ENCODE measurements at regions not wholly inside any gene's neighbourhood (a gene's known extent, or its start where the extent isn't known, plus 50 kb on each side); places are given as distances from the start of the nearest gene placed in this dataset.
"Not testable (repeated sequence)": the region's sequence is repeated elsewhere in the genome, so short reads cannot be mapped to it uniquely, and the experiment has no call there.

DNA sequence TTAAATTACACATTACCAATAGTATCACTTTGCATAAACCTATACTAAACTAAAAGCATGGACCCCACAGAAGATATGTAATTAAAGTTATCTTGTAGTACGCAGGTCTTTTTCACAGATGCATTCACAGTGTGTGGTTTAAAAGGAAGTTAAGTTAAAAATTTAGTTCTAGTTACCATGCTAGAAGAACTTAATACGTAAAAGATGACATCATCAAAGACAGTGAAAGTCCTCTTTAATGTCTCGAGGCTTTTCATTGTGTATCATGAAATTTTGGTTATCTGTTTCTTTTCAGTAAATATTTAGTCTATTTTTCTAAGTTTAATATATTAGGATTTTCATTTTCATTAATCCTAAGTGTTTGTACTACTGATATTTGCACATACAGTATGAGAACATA lies 934.6 kb upstream of the FOXG1 start:
- H3K27me3 Mint-ChIP-seq; DNase-seq; intact Hi-C loops (cut with DNase I, micrococcal nuclease); ATAC-seq; H3K4me3 Mint-ChIP-seq; POLR2A ChIA-PET; CTCF ChIA-PET; H3K9me3 Mint-ChIP-seq (ENCODE audit: low read depth); H3K4me1 Mint-ChIP-seq; H3K36me3 Mint-ChIP-seq (ENCODE audit: low read depth); H3K27ac Mint-ChIP-seq: not testable (repeated sequence)

DNA sequence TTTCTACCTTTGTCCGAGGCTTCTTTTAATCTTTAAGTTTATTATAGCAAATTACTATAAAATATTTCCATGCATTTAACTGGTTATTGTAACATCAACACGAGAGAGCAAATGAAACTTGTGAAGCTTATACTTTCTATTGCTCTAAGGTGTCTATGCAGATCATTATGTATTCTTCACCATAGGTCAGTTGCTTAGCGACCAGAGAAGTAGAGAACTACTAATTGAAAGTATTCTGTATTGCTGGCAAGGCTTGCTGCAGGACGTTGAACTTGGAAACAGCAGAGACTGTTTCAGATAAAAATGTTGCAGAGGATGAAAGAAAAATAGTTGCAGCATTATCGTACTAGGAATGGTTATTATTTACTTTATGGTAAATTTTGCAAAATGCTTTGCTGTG lies 933.6 kb upstream of the FOXG1 start:
- H3K9me3 Mint-ChIP-seq (ENCODE audit: low read depth); ATAC-seq; H3K27me3 Mint-ChIP-seq; DNase-seq; H3K4me3 Mint-ChIP-seq; CTCF ChIA-PET; H3K27ac Mint-ChIP-seq; intact Hi-C loops (cut with DNase I, micrococcal nuclease); H3K36me3 Mint-ChIP-seq (ENCODE audit: low read depth); POLR2A ChIA-PET; H3K4me1 Mint-ChIP-seq: not testable (repeated sequence)

DNA sequence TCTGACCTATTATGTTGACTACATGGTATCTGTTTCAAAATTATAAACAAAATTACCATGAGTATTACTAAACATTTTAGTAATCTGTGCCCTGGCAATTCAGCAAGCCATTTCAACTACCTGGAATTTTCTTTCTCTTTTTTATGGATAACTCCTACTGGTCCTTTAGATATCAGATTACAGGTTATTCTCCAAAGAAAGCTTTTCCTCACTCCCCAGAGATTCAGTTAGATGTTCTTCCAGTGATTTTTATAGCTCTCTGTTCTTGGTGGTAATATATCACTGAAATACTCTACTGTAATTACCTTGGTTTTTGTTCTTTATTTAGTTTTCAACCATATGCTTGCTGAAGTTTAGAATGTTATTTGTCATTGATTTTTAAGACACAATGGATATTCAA lies 930.2 kb upstream of the FOXG1 start:
- H3K4me1 Mint-ChIP-seq, result no peaks in the 10 kb centered on the region
- intact Hi-C loops (cut with DNase I, micrococcal nuclease), result no loop called here
- no peak for DNase-seq
- H3K27me3 Mint-ChIP-seq, result no peaks in the 10 kb centered on the region
- POLR2A ChIA-PET, result no interaction called here
- H3K4me3 Mint-ChIP-seq, result no peak overlapping the region
- no peak overlapping the region for H3K27ac Mint-ChIP-seq
- peaks cover 5% of the 10 kb centered on the region for H3K9me3 Mint-ChIP-seq (ENCODE audit: low read depth)
- ATAC-seq, result no peak
- H3K36me3 Mint-ChIP-seq (ENCODE audit: low read depth), result no peaks in the 10 kb centered on the region
- CTCF ChIA-PET, result no interaction called here

DNA sequence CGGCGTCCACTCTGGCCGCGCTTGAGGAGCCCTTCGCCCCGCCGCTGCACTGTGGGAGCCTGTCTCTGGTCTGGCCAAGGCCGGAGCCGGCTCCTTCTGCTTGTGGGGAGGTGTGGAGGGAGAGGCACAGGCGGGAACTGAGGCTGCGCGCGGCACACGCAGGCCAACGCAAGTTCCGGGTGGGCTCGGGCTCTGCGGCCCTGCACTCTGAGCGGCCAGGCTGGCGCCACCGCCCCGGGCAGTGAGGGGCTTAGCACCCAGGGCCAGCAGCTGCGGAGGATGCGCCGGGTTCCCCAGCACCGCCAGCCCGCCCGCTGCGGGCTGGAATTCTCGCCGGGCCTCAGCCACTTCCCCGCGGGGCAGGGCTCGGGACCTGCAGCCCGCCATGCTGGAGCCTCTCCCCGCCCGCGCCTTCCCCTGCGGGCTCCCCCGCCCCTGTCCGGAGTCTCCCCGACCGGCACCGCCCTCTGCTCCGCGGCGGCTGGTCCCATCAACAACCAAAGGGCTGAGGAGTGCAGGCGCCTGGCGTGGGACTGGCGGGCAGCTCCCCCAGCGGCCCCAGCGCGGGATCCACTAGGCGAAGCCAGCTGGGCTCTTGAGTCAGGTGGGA lies 921.2 kb upstream of the FOXG1 start:
- no peak for DNase-seq
- Mint-ChIP-seq H3K4me1 (no peaks in the 10 kb centered on the region), H3K27me3 (no peaks in the 10 kb centered on the region), H3K27ac (no peak overlapping the region), H3K9me3 (ENCODE audit: low read depth) (peaks cover 24% of the 10 kb centered on the region), H3K4me3 (no peak overlapping the region), H3K36me3 (ENCODE audit: low read depth) (no peaks in the 10 kb centered on the region)
- ChIA-PET POLR2A (no interaction called here), CTCF (no interaction called here)
- intact Hi-C loops (cut with DNase I, micrococcal nuclease), result no loop called here
- ATAC-seq, result no peak

DNA sequence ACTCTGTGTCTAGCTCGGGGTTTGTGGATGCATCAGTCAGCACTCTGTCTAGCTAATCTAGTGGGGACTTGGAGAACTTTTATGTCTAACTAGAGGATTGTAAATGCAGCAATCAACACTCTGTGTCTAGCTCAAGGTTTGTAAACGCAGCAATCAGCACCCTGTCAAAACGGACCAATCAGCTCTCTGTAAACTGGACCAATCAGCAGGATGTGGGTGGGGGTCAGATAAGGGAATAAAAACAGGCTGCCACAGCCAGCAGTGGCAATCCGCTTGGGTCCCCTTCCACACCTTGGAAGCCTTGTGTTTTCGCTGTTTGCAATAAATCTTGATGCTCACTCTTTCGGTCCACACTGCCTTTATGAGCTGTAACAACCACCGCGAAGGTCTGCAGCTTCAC lies 920.7 kb upstream of the FOXG1 start:
- Mint-ChIP-seq H3K36me3 (ENCODE audit: low read depth) (no peaks in the 10 kb centered on the region), H3K27me3 (no peaks in the 10 kb centered on the region), H3K4me3 (no peak overlapping the region), H3K9me3 (ENCODE audit: low read depth) (peaks cover 26% of the 10 kb centered on the region), H3K27ac (no peak overlapping the region), H3K4me1 (no peaks in the 10 kb centered on the region)
- intact Hi-C loops (cut with DNase I, micrococcal nuclease), result no loop called here
- ATAC-seq, result no peak
- ChIA-PET CTCF (no interaction called here), POLR2A (no interaction called here)
- no peak for DNase-seq

DNA sequence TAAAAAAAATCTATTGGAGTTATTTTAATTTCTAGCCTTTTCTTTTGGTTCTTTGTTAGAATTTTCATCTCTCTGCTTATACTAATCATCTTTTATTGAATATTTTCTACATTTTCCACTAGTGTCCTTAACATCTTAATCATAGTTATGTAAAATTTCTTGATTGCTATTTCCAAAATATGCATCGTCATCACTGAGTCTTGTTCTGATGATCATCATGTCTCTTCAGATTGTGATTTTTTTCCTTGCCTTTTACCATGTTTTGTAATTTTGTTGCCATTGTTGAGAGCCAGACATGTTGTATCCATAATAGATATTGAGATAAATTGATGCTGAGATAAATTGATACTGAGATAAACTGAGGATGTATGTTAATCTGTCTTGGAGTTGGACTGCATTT lies 919.1 kb upstream of the FOXG1 start:
- peaks cover 30% of the 10 kb centered on the region for H3K9me3 Mint-ChIP-seq (ENCODE audit: low read depth)
- H3K4me3 Mint-ChIP-seq; H3K36me3 Mint-ChIP-seq (ENCODE audit: low read depth); DNase-seq; intact Hi-C loops (cut with DNase I, micrococcal nuclease); H3K27ac Mint-ChIP-seq; ATAC-seq; POLR2A ChIA-PET; CTCF ChIA-PET; H3K4me1 Mint-ChIP-seq; H3K27me3 Mint-ChIP-seq: not testable (repeated sequence)

DNA sequence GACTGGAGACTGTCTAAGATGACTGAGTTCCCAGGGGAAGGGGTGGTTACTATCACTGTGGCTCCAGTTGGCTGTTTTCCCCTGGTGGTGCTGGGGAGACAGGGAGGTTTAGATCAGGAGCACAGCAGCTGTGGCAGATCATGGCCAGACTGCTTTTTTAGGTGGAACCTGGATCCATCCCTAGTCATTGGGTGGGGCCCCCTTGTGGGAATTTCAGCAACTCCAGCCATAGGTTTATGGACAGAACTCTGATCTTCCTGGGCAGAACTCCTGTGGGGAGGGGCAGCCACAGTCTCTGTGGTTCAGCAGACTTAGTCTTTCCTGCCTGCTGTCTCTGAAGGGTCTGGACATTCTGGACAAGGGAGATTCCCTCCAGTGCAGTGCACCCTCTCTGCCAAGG lies 917.4 kb upstream of the FOXG1 start:
- DNase-seq; ATAC-seq; intact Hi-C loops (cut with DNase I, micrococcal nuclease); H3K27me3 Mint-ChIP-seq; H3K36me3 Mint-ChIP-seq (ENCODE audit: low read depth); POLR2A ChIA-PET; H3K4me1 Mint-ChIP-seq; CTCF ChIA-PET; H3K4me3 Mint-ChIP-seq; H3K27ac Mint-ChIP-seq: not testable (repeated sequence)
- H3K9me3 Mint-ChIP-seq (ENCODE audit: low read depth), result peaks cover 30% of the 10 kb centered on the region

DNA sequence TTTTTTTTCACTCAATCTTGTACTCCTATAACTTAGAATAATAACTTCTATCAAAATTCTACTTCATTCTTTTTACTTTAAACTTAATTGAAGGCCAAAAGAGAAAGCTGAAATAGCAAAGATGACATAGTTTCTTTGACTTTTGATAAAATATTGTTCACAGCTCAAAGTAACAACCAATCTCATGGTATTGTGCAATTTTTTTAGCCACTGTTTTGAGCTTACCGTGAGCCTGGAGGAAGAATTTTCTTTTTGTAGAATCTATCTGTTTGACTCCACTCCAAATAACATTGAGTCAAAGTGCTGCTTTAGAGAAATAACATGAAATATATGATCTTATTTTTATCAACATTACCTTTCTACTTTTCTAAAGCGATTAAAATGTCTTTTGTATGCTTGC lies 903.9 kb upstream of the FOXG1 start:
- no peaks in the 10 kb centered on the region for H3K36me3 Mint-ChIP-seq (ENCODE audit: low read depth)
- peaks cover 16% of the 10 kb centered on the region for H3K9me3 Mint-ChIP-seq (ENCODE audit: low read depth)
- ATAC-seq (no peak), DNase-seq (no peak)
- ChIA-PET POLR2A (no interaction called here), CTCF (no interaction called here)
- H3K4me1 Mint-ChIP-seq, result no peaks in the 10 kb centered on the region
- no peaks in the 10 kb centered on the region for H3K27me3 Mint-ChIP-seq
- H3K27ac Mint-ChIP-seq, result no peak overlapping the region
- H3K4me3 Mint-ChIP-seq, result no peak overlapping the region
- intact Hi-C loops (cut with DNase I, micrococcal nuclease), result no loop called here

DNA sequence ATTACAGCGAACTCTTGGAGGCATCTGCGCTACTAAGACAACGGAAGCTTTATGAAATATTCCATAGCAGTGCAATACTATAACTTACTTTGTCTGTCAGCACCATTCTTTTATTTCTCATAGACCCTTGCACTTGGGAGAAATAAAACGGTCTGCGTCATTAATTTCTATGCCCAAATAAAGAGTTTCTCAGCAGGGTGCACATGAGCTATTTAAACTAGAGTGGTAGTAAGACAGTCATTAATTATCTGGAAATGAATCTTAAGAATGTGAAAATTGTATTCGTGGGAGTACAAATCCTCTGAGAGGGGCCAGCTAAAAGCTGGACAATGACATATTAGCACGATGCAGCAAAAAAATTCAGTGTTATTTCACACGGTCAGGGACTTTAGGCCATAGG lies 903.4 kb upstream of the FOXG1 start:
- Mint-ChIP-seq H3K9me3 (ENCODE audit: low read depth) (peaks cover 14% of the 10 kb centered on the region), H3K27me3 (no peaks in the 10 kb centered on the region), H3K27ac (no peak overlapping the region), H3K4me3 (no peak overlapping the region), H3K4me1 (no peaks in the 10 kb centered on the region), H3K36me3 (ENCODE audit: low read depth) (no peaks in the 10 kb centered on the region)
- POLR2A ChIA-PET, result no interaction called here
- ATAC-seq (no peak), DNase-seq (no peak)
- intact Hi-C loops (cut with DNase I, micrococcal nuclease), result no loop called here
- CTCF ChIA-PET, result no interaction called here

DNA sequence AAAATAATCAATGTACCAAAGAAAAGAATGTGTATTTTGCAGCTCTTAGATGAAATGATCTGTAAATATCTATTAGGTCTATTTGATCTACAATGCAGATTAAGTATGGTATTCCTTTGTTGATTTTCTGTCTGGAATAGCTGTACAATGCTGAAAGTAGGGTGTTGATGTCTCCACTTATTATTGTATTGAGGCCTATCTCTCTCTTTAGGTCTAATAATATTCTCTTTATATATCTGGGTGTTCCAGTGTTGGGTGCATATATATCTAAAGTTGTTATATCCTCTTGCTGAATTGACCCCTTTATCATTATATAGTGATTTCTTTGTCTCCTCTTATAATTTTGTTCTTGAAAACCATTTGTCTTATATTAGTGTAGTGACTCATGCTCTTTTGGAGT lies 885.5 kb upstream of the FOXG1 start:
- POLR2A ChIA-PET, result no interaction called here
- ATAC-seq, result no peak
- peaks cover 36% of the 10 kb centered on the region for H3K9me3 Mint-ChIP-seq (ENCODE audit: low read depth)
- no peaks in the 10 kb centered on the region for H3K27me3 Mint-ChIP-seq
- no peaks in the 10 kb centered on the region for H3K4me1 Mint-ChIP-seq
- H3K36me3 Mint-ChIP-seq (ENCODE audit: low read depth), result no peaks in the 10 kb centered on the region
- no peak overlapping the region for H3K27ac Mint-ChIP-seq
- DNase-seq, result no peak
- H3K4me3 Mint-ChIP-seq, result no peak overlapping the region
- intact Hi-C loops (cut with DNase I, micrococcal nuclease), result no loop called here
- CTCF ChIA-PET, result no interaction called here

DNA sequence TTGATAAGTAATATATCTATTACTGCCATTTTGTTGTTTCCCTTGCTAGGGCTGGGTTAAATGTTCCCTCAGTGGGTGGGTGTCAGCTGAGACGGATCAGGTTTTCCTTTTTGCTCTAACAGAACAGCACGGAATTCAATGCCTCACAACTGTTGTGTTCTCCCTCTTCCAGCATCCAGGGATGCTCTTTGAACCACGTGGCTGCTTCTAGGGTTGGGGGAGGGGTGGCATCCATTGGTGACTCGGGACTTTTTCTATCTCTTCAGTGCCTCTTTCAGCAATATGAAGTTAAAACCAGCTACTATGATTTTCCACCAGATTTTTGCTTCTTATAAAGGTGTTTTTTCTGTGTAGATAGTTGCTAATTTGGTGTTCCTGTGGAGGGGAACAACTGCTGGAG lies 884.9 kb upstream of the FOXG1 start:
- Mint-ChIP-seq H3K9me3 (ENCODE audit: low read depth) (peaks cover 36% of the 10 kb centered on the region), H3K4me3 (no peak overlapping the region), H3K4me1 (no peaks in the 10 kb centered on the region), H3K27ac (no peak overlapping the region), H3K27me3 (no peaks in the 10 kb centered on the region), H3K36me3 (ENCODE audit: low read depth) (no peaks in the 10 kb centered on the region)
- ATAC-seq, result no peak
- intact Hi-C loops (cut with DNase I, micrococcal nuclease), result no loop called here
- ChIA-PET POLR2A (no interaction called here), CTCF (no interaction called here)
- DNase-seq, result no peak

DNA sequence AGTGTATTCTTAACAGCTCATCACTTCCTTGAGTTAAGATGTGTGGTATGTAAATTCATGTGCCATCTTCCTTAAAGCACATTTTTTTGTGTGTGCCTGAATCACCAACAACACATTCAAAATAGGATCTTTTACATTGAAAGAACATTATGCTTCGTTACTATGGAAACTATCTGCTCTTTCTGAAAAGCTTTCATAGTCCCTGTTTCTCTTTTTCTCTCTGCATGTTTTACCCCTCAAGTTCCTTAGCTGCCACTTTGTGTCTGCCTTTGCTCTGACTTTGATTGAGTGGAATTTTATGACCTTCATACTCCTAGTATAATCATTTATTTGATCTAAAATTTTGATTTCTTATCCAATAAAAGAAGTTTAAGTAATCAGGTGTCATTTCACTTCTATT lies 880.3 kb upstream of the FOXG1 start:
- ATAC-seq (no peak), DNase-seq (no peak)
- no peaks in the 10 kb centered on the region for H3K36me3 Mint-ChIP-seq (ENCODE audit: low read depth)
- CTCF ChIA-PET, result no interaction called here
- H3K9me3 Mint-ChIP-seq (ENCODE audit: low read depth), result peaks cover 19% of the 10 kb centered on the region
- intact Hi-C loops (cut with DNase I, micrococcal nuclease), result no loop called here
- POLR2A ChIA-PET, result no interaction called here
- H3K4me1 Mint-ChIP-seq, result no peaks in the 10 kb centered on the region
- no peak overlapping the region for H3K4me3 Mint-ChIP-seq
- H3K27me3 Mint-ChIP-seq, result no peaks in the 10 kb centered on the region
- no peak overlapping the region for H3K27ac Mint-ChIP-seq

DNA sequence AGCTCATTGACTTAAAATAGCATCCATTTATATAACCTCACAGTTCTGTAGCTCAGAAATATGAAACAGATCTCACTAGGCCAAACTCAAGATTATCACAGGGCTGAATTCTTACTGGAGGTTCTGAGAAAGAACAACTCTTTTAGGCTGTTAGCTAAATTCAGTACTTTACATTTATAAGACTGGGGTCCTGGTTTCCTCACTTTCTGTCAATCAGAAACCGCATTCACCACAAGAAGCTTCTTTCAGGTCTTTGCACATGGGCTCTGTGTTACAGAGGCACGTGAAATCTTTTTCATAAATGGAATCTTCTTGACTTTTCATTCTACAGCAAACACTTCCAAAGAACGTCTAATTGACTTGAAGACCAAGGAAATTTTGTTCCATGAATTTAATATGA lies 876.3 kb upstream of the FOXG1 start:
- Mint-ChIP-seq H3K4me1 (no peaks in the 10 kb centered on the region), H3K27ac (no peak overlapping the region), H3K27me3 (no peaks in the 10 kb centered on the region), H3K36me3 (ENCODE audit: low read depth) (no peaks in the 10 kb centered on the region), H3K9me3 (ENCODE audit: low read depth) (peaks cover 11% of the 10 kb centered on the region), H3K4me3 (no peak overlapping the region)
- intact Hi-C loops (cut with DNase I, micrococcal nuclease), result no loop called here
- ATAC-seq (no peak), DNase-seq (no peak)
- CTCF ChIA-PET, result no interaction called here
- POLR2A ChIA-PET, result no interaction called here

All from activated CD4-positive, alpha-beta T cell treated with anti-CD3 and anti-CD28 coated beads for 36 hours (primary cell).